ENCODE measurements at regions not wholly inside any gene's neighbourhood (a gene's known extent, or its start where the extent isn't known, plus 50 kb on each side); places are given as distances from the start of the nearest gene placed in this dataset.
A peak's percentile ranks its signal among the peaks of the same experiment; 100 is the strongest.

GRCh38 chr9:108186642-108187395 lies 669.0 kb downstream of the ACTL7B start:
- H3K9me3 ChIP-seq, result no peaks in the 10 kb centered on the region
- H3K4me3 ChIP-seq, result no peak overlapping the region
- TF ChIP-seq, protein P1, sequence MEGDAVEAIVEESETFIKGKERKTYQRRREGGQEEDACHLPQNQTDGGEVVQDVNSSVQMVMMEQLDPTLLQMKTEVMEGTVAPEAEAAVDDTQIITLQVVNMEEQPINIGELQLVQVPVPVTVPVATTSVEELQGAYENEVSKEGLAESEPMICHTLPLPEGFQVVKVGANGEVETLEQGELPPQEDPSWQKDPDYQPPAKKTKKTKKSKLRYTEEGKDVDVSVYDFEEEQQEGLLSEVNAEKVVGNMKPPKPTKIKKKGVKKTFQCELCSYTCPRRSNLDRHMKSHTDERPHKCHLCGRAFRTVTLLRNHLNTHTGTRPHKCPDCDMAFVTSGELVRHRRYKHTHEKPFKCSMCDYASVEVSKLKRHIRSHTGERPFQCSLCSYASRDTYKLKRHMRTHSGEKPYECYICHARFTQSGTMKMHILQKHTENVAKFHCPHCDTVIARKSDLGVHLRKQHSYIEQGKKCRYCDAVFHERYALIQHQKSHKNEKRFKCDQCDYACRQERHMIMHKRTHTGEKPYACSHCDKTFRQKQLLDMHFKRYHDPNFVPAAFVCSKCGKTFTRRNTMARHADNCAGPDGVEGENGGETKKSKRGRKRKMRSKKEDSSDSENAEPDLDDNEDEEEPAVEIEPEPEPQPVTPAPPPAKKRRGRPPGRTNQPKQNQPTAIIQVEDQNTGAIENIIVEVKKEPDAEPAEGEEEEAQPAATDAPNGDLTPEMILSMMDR (IDR thresholded peaks at IDR 0.05), result no peak
- no peak for TF ChIP-seq POLR2A (IDR thresholded peaks at IDR 0.05)
- intact Hi-C loops (cut with DNase I), result no loop called here
- H3K27ac ChIP-seq, result no peak overlapping the region
- H3K4me1 ChIP-seq, result no peaks in the 10 kb centered on the region
- no peaks in the 10 kb centered on the region for H3K27me3 ChIP-seq
- no peak for DNase-seq
- no peak for ATAC-seq
- 81% methylated on average over 2 of the region's 3 CpGs for WGBS (ENCODE audit: insufficient coverage, low coverage, low lambda C conversion rate, missing lambda C conversion rate)
- no peaks in the 10 kb centered on the region for H3K36me3 ChIP-seq

DNA sequence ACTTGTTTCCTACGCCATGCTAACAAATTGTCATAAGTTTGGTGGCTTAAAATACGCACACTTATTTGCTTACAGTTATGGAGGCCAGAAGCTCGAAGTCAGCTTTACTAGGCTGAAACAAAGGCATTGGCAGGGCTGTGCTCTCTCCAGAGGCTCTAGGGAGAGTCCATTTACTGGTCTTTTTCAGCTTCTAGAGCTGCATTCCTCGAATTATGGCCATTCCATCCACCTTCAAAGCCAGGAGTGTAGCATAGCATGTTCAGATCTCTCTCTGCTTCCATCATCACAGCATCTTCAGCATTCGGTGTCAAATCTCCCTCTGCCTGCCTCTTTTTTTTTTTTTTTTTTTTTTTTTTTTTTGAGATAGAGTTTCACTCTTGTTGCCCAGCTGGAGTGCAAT lies 670.2 kb downstream of the ACTL7B start:
- intact Hi-C loops (cut with DNase I), result no loop called here
- no peaks in the 10 kb centered on the region for H3K36me3 ChIP-seq
- 87% methylated on average over 5 of the region's 5 CpGs for WGBS (ENCODE audit: insufficient coverage, low coverage, low lambda C conversion rate, missing lambda C conversion rate)
- no peaks in the 10 kb centered on the region for H3K4me1 ChIP-seq
- no peak overlapping the region for H3K4me3 ChIP-seq
- H3K27me3 ChIP-seq, result no peaks in the 10 kb centered on the region
- ATAC-seq (no peak), DNase-seq (no peak)
- no peak overlapping the region for H3K27ac ChIP-seq
- TF ChIP-seq POLR2A (IDR thresholded peaks at IDR 0.05), result no peak
- TF ChIP-seq, protein P1 (IDR thresholded peaks at IDR 0.05), result no peak
- no peaks in the 10 kb centered on the region for H3K9me3 ChIP-seq

GRCh38 chr9:108184941-108185340 lies 670.8 kb downstream of the ACTL7B start:
- DNase-seq (no peak), ATAC-seq (peak in 1 of 4 donors; percentile 22)
- TF ChIP-seq POLR2A (IDR thresholded peaks at IDR 0.05), result no peak
- TF ChIP-seq, protein P1 (IDR thresholded peaks at IDR 0.05), result no peak
- Histone ChIP-seq H3K4me1 (no peaks in the 10 kb centered on the region), H3K9me3 (no peaks in the 10 kb centered on the region), H3K27ac (no peak overlapping the region), H3K36me3 (no peaks in the 10 kb centered on the region), H3K27me3 (no peaks in the 10 kb centered on the region), H3K4me3 (no peak overlapping the region)
- intact Hi-C loops (cut with DNase I), result no loop called here
- 43% methylated on average over 1 of the region's 3 CpGs for WGBS (ENCODE audit: insufficient coverage, low coverage, low lambda C conversion rate, missing lambda C conversion rate)

DNA sequence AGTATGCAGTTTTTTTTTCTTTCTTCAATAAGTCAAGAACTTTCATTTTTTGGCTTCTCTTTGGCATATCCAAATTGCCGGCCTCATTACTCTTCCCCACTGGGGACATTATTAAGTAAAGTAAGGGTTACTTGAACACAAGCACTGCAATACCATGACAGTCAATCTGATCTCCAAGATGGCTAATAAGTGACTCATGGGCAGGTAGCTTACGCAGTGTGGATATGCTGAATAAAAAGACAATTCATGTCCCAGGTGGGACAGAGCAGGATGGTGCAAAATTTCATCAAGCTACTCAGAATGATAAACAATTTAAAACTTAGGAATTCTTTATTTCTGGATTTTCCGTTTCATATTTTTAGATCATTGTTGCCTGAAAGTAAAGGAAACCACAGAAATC lies 671.8 kb downstream of the ACTL7B start:
- Histone ChIP-seq H3K36me3 (no peaks in the 10 kb centered on the region), H3K27ac (no peak overlapping the region), H3K4me1 (no peaks in the 10 kb centered on the region), H3K27me3 (no peaks in the 10 kb centered on the region), H3K9me3 (no peaks in the 10 kb centered on the region), H3K4me3 (no peak overlapping the region)
- no peak for ATAC-seq
- no peak for DNase-seq
- intact Hi-C loops (cut with DNase I), result no loop called here
- TF ChIP-seq, protein P1 (IDR thresholded peaks at IDR 0.05), result no peak
- TF ChIP-seq POLR2A (IDR thresholded peaks at IDR 0.05), result no peak
- WGBS (ENCODE audit: insufficient coverage, low coverage, low lambda C conversion rate, missing lambda C conversion rate), result 80% methylated on average over 3 of the region's 3 CpGs

Measured in right lobe of liver (tissue), 6 donors.